ENCODE measurements at regions not wholly inside any gene's neighbourhood (a gene's known extent, or its start where the extent isn't known, plus 50 kb on each side); places are given as distances from the start of the nearest gene placed in this dataset.

- H3K4me3 Mint-ChIP-seq = no peak overlapping the region
- H3K9me3 Mint-ChIP-seq = no peaks in the 10 kb centered on the region
- H3K4me1 Mint-ChIP-seq (ENCODE audit: unreplicated experiment) = peaks cover 42% of the 10 kb centered on the region
- H3K27me3 Mint-ChIP-seq = no peaks in the 10 kb centered on the region
- peaks cover 27% of the 10 kb centered on the region for H3K36me3 Mint-ChIP-seq
- no peak for TF ChIP-seq CTCF (conservative IDR thresholded peaks at IDR 0.05)
- DNase-seq (ENCODE audit: extremely low spot score, unreplicated experiment) = no peak
- H3K27ac Mint-ChIP-seq = no peak overlapping the region
Measured at GRCh38 chr17:45577571-45578279, 87.2 kb upstream of the PLEKHM1 start.

DNA sequence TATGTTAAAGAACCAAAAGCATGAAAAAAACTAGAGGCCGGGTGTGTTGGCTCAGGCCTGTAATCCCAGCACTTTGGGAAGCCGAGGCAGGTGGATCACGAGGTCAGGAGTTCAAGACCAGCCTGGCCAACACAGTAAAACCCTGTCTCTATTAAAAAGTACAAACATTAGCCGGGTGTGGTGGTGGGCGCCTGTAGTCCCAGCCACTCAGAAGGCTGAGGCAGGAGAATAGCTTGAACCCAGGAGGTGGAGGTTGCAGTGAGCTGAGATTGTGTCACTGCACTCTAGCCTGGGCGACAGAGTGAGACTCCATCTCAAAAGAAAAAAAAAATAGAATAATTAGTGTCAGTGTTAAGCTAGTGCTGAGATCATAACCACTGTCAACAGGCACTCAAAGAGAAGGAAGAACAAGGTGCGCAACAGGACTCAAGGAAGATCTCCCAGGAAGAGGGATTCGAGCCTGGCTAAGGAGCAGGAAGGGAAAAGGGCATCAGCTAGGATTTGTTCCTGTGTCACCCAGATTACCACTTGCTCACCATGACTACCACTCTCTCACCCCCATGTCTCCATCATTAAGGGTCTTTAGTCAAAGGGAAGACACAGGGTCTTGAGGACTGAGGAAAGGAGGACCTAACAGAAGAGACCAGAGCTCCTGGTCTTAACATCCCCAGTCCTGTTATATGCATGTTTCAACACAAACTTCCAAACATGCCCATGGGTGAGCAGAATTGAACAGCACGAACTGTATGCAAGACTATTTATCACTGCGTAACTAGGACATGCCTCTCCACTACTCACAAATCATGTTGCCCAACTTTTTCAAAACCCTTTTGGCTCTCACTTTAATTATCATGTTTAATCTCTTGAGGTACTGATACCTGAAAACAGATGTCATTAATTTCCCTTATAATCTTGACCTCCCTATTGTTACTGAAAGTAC lies 88.3 kb upstream of the PLEKHM1 start:
- Mint-ChIP-seq H3K27ac (peak overlapping the region; percentile 1), H3K4me1 (ENCODE audit: unreplicated experiment) (peaks cover 51% of the 10 kb centered on the region), H3K4me3 (no peak overlapping the region), H3K9me3 (no peaks in the 10 kb centered on the region), H3K36me3 (peaks cover 22% of the 10 kb centered on the region), H3K27me3 (no peaks in the 10 kb centered on the region)
- no peak for TF ChIP-seq CTCF (conservative IDR thresholded peaks at IDR 0.05)
- no peak for DNase-seq (ENCODE audit: extremely low spot score, unreplicated experiment)

DNA sequence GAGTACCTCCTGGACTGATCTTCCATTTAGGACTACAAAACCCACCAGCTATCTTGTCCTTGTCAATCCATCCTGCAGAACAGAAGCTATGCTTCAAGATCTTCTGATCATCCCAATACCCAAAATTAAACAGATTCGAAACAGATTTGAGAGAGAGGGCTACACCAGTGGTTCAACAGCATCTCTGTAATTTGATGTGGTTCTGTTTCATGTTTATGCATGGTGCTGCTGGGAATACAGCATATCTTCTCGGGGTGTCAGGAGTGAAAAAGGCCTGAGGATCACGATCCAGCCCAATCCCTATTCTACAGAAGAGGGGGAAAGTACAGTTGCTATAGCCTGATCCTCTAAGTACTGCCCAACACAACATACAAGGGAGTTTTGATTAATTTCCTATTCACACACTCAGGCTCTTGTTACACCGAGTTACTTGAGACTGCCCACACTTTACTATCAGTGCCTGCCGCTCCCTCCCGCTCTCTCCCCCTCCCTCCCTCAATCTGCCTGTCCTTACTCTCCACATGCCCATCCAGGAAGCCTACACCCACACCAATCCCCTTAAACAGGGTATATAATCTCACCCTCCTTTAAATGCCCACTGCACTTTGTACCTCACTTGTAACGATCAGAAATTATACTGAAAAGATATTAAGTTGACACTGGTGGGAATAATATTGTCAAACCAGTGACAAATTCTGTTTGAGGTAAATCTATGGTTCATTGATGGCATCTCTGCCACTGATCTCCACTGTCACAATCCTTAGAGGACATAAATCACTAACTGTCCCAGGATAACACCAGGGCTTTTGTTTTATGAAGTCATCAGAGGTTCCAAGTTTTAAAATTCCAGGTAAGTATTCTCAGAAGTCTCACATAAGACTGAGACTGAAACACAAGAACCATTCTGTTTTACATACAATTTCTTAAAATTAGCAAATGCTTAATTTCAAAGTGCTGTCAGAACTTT lies 89.3 kb upstream of the PLEKHM1 start:
- Mint-ChIP-seq H3K27me3 (no peaks in the 10 kb centered on the region), H3K4me3 (peak overlapping the region; percentile 29), H3K4me1 (ENCODE audit: unreplicated experiment) (peaks cover 44% of the 10 kb centered on the region), H3K27ac (peak overlapping the region; percentile 1), H3K9me3 (no peaks in the 10 kb centered on the region), H3K36me3 (peaks cover 22% of the 10 kb centered on the region)
- DNase-seq (ENCODE audit: extremely low spot score, unreplicated experiment) = no peak
- no peak for TF ChIP-seq CTCF (conservative IDR thresholded peaks at IDR 0.05)

DNA sequence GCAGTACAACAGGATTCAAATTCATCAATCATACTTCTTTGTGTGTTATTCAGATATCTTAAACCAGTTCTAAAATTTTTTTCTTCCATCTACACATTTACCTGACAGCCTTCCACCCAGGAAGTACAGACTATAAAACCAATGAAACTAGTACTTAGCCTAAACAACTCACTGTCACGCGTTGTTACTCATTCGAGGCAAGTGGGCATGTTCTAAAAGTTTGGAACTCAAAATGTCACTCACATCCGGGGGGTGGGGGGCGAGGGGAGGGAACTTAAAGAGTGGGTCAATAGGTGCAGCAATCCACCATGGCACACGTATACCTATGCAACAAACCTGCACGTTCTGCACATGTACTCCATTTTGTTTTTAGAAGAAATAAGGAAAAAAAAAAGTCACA lies 90.4 kb upstream of the PLEKHM1 start:
- H3K27ac Mint-ChIP-seq = no peak overlapping the region
- no peaks in the 10 kb centered on the region for H3K9me3 Mint-ChIP-seq
- peaks cover 20% of the 10 kb centered on the region for H3K36me3 Mint-ChIP-seq
- H3K4me3 Mint-ChIP-seq = no peak overlapping the region
- TF ChIP-seq CTCF (conservative IDR thresholded peaks at IDR 0.05) = no peak
- peaks cover 44% of the 10 kb centered on the region for H3K4me1 Mint-ChIP-seq (ENCODE audit: unreplicated experiment)
- H3K27me3 Mint-ChIP-seq = peaks cover 3% of the 10 kb centered on the region
- no peak for DNase-seq (ENCODE audit: extremely low spot score, unreplicated experiment)

GRCh38 chr17:45581860-45582259 lies 91.3 kb upstream of the PLEKHM1 start:
- peaks cover 40% of the 10 kb centered on the region for H3K4me1 Mint-ChIP-seq (ENCODE audit: unreplicated experiment)
- H3K27ac Mint-ChIP-seq = peak overlapping the region; percentile 14
- no peak for DNase-seq (ENCODE audit: extremely low spot score, unreplicated experiment)
- no peaks in the 10 kb centered on the region for H3K9me3 Mint-ChIP-seq
- H3K36me3 Mint-ChIP-seq = peaks cover 15% of the 10 kb centered on the region
- H3K27me3 Mint-ChIP-seq = peaks cover 3% of the 10 kb centered on the region
- TF ChIP-seq CTCF (conservative IDR thresholded peaks at IDR 0.05) = no peak
- H3K4me3 Mint-ChIP-seq = peak overlapping the region; percentile 42
